Hepatocyte (in vitro differentiated cells): ENCODE measurements at regions not wholly inside any gene's neighbourhood (a gene's known extent, or its start where the extent isn't known, plus 50 kb on each side); places are given as distances from the start of the nearest gene placed in this dataset.

ENCODE experiments used
- DNase-seq: peaks from one replicate; pipeline ENCODE4 v3.0.0-alpha.2; 2016; ENCODE audit warnings: low spot score
- H2AFZ ChIP-seq: fragments of 200-600 bp; sonication (generic); 2 replicates; pipeline ENCODE4 v1.6.0; 2016; ENCODE audit warnings: antibody characterized with exemption, mild to moderate bottlenecking
- H3K27ac ChIP-seq: fragments of 200-600 bp; sonication (generic); 2 replicates; pipeline ENCODE4 v1.5.1; 2016; ENCODE audit warnings: mild to moderate bottlenecking
- H3K27me3 ChIP-seq: fragments of 200-600 bp; sonication (generic); 2 replicates; pipeline ENCODE4 v1.6.1; 2016
- H3K36me3 ChIP-seq: fragments of 200-600 bp; sonication (generic); replicated peaks from 2 replicates; pipeline ENCODE4 v1.5.1; 2016; ENCODE audit warnings: low read depth; ENCODE audit not compliant: insufficient read depth
- H3K4me1 ChIP-seq: fragments of 200-600 bp; sonication (generic); 2 replicates; pipeline ENCODE4 v1.5.1; 2016; ENCODE audit warnings: mild to moderate bottlenecking, moderate library complexity; ENCODE audit not compliant: insufficient read depth
- H3K4me2 ChIP-seq: fragments of 200-600 bp; sonication (generic); 2 replicates; pipeline ENCODE4 v1.6.0; 2016
- H3K4me3 ChIP-seq: fragments of 200-600 bp; sonication (generic); 2 replicates; pipeline ENCODE4 v1.5.1; 2016; ENCODE audit warnings: mild to moderate bottlenecking
- H3K79me2 ChIP-seq: fragments of 200-600 bp; sonication (generic); 2 replicates; pipeline ENCODE4 v1.6.0; 2017; ENCODE audit warnings: mild to moderate bottlenecking
- H3K9me2 ChIP-seq: fragments of 200-600 bp; sonication (generic); replicated peaks from 2 replicates; pipeline ENCODE4 v1.6.0; 2017; ENCODE audit warnings: mild to moderate bottlenecking; ENCODE audit not compliant: insufficient read depth
- H3K9me3 ChIP-seq: fragments of 200-600 bp; sonication (generic); 2 replicates; pipeline ENCODE4 v1.5.1; 2016; ENCODE audit warnings: low read depth, mild to moderate bottlenecking
- H4K20me1 ChIP-seq: fragments of 200-600 bp; sonication (generic); 2 replicates; pipeline ENCODE4 v1.6.0; 2016; ENCODE audit warnings: mild to moderate bottlenecking; ENCODE audit not compliant: insufficient read depth, poor library complexity, severe bottlenecking
- EZH2 ChIP-seq: fragments of 200-600 bp; sonication (generic); IDR thresholded peaks from 2 replicates; pipeline ENCODE4 v1.6.1; 2016; ENCODE audit warnings: antibody characterized with exemption, mild to moderate bottlenecking, borderline replicate concordance
- EZH2phosphoT487 ChIP-seq: fragments of 200-600 bp; sonication (generic); IDR thresholded peaks from one replicate; pipeline ENCODE4 v1.6.1; 2018; ENCODE audit warnings: antibody characterized with exemption, mild to moderate bottlenecking, low read depth, moderate library complexity; ENCODE audit not compliant: unreplicated experiment, severe bottlenecking
- WGBS: methylation state at CpG from one replicate; pipeline ENCODE4 v1.1.6; 2016; ENCODE audit warnings: low lambda C conversion rate; ENCODE audit errors: missing lambda C conversion rate; 5-methylcytosine and 5-hydroxymethylcytosine counted together
- TF ChIP-seq, protein P1 (sequence below): fragments of 200-600 bp; sonication (generic); IDR thresholded peaks from 2 replicates; pipeline ENCODE4 v1.5.1; 2016; ENCODE audit warnings: antibody characterized with exemption, mild to moderate bottlenecking; ENCODE audit not compliant: poor library complexity

DNA sequence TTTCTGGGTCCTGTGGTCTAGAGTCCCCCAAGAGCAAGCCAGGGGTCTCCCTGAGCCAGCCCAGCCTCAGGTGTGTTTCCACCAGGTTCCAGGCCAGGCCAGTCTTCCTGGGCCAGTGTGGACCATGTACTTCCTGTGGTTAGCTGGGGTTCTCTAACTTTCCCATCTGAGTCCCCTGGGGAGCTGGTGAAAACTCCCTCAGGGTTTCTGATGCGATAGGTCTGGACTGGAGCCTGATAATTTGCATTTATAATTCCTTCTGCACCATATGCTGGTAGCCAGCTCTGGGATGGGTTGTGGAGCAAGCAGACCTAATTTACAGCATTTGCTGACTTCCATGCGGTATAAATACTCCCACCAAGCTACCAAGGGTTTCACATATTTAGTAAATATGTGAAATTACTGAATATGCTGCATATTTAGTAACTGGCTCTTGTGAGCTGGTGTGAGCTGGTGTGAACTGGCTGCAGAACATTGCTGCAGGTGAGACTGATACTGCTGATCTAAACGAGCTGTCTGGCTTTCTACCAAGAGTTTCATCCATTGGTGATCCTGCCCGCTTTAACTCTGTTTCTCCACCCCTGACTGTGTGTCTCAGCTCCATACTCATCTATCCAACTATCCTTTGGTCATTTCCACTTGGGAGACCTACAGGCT lies 62.6 kb downstream of the RIN2 start:
- no peak for DNase-seq
- Histone ChIP-seq H3K4me3 (no peak overlapping the region), H3K27me3 (no peaks in the 10 kb centered on the region), H3K9me3 (no peaks in the 10 kb centered on the region), H3K4me2 (no peak overlapping the region), H3K9me2 (no peaks in the 10 kb centered on the region), H3K79me2 (no peaks in the 10 kb centered on the region), H4K20me1 (no peaks in the 10 kb centered on the region), H3K36me3 (no peaks in the 10 kb centered on the region), H3K27ac (no peak overlapping the region), H2AFZ (no peak overlapping the region), H3K4me1 (no peaks in the 10 kb centered on the region)
- 92% methylated on average over 4 of the region's 4 CpGs for WGBS
- no peak for TF ChIP-seq EZH2phosphoT487
- no peak for TF ChIP-seq EZH2
- TF ChIP-seq, protein P1, sequence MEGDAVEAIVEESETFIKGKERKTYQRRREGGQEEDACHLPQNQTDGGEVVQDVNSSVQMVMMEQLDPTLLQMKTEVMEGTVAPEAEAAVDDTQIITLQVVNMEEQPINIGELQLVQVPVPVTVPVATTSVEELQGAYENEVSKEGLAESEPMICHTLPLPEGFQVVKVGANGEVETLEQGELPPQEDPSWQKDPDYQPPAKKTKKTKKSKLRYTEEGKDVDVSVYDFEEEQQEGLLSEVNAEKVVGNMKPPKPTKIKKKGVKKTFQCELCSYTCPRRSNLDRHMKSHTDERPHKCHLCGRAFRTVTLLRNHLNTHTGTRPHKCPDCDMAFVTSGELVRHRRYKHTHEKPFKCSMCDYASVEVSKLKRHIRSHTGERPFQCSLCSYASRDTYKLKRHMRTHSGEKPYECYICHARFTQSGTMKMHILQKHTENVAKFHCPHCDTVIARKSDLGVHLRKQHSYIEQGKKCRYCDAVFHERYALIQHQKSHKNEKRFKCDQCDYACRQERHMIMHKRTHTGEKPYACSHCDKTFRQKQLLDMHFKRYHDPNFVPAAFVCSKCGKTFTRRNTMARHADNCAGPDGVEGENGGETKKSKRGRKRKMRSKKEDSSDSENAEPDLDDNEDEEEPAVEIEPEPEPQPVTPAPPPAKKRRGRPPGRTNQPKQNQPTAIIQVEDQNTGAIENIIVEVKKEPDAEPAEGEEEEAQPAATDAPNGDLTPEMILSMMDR, result no peak

DNA sequence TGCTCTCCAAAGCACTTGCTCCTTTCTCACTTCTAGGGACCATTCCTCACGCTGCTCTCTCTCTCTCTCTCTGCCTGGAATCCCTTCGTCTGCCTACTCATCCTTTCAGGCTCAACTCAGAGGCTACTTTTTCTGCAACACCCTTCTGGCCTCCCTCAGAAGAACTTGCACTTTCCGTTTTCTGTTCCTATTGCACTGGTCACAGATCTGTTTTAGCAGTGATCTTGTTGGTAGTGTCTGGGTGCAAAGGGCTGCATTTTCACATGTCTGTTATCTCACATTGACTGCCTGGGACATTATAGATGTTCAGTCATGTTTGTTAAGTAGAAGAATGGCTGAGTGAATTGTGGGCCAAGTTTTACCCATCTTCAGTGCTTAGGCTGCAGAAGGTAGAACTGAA lies 63.5 kb downstream of the RIN2 start:
- WGBS, result 92% methylated on average over 3 of the region's 3 CpGs
- Histone ChIP-seq H3K36me3 (no peaks in the 10 kb centered on the region), H3K9me3 (no peaks in the 10 kb centered on the region), H4K20me1 (no peaks in the 10 kb centered on the region), H3K4me1 (no peaks in the 10 kb centered on the region), H3K27ac (no peak overlapping the region), H3K27me3 (no peaks in the 10 kb centered on the region), H3K79me2 (no peaks in the 10 kb centered on the region), H2AFZ (no peak overlapping the region), H3K4me3 (no peak overlapping the region), H3K9me2 (no peaks in the 10 kb centered on the region), H3K4me2 (no peak overlapping the region)
- DNase-seq, result no peak
- no peak for TF ChIP-seq EZH2
- no peak for TF ChIP-seq EZH2phosphoT487
- TF ChIP-seq, protein P1, result no peak

DNA sequence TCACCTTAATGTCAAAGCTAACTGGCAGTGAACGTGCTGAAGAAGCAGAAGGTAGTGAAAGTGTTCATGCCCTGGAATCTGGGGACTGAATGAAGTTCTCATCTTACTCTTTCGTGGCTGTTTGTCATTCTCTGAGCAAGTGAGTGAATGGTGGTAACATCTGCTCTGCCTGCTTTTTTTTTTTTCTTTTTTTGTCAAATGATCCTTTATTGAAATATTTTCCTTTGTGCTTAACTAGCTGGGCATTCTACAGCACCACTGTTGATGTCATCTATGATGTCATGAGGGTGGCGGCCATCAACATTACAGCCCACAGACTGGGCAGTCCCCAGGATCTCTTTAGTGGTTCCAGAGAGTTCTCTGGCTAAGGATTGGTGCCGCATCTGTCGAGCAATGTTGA lies 65.2 kb downstream of the RIN2 start:
- no peak for DNase-seq
- Histone ChIP-seq H3K27me3 (no peaks in the 10 kb centered on the region), H4K20me1 (no peaks in the 10 kb centered on the region), H3K9me2 (no peaks in the 10 kb centered on the region), H3K4me3 (no peak overlapping the region), H3K4me2 (no peak overlapping the region), H3K79me2 (no peaks in the 10 kb centered on the region), H3K9me3 (no peaks in the 10 kb centered on the region), H3K4me1 (no peaks in the 10 kb centered on the region), H3K36me3 (no peaks in the 10 kb centered on the region), H2AFZ (no peak overlapping the region), H3K27ac (no peak overlapping the region)
- TF ChIP-seq, protein P1, result no peak
- TF ChIP-seq EZH2phosphoT487 (no peak), EZH2 (no peak)
- WGBS, result 99% methylated on average over 5 of the region's 5 CpGs

DNA sequence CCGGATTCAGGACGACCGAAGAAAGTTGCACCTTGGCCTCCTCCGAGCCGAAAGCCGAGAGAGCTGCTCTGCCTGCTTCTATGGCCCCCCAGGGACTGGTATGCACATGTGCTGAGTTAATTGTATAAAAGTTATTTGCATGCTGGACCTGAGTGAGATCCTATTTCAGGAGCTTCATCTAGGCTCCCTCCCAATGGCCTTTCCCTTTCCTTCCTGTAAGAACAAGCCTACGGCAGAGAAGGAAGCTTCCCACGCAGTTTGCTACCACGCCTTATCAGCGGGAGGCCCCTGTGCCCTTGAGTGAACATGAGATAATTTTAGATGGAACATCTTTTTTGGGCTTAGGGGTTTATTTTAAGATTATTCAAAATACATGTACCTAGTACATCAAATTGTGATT lies 65.9 kb downstream of the RIN2 start:
- H3K4me1 ChIP-seq, result no peaks in the 10 kb centered on the region
- TF ChIP-seq, protein P1, result no peak
- no peak for TF ChIP-seq EZH2
- TF ChIP-seq EZH2phosphoT487, result no peak
- H4K20me1 ChIP-seq, result no peaks in the 10 kb centered on the region

More for the DNA sequence above, 65.9 kb downstream of the RIN2 start:
- Histone ChIP-seq H3K9me3 (no peaks in the 10 kb centered on the region), H3K4me3 (no peak overlapping the region), H3K79me2 (no peaks in the 10 kb centered on the region), H2AFZ (no peak overlapping the region), H3K27ac (no peak overlapping the region), H3K9me2 (no peaks in the 10 kb centered on the region), H3K36me3 (no peaks in the 10 kb centered on the region), H3K4me2 (no peak overlapping the region), H3K27me3 (no peaks in the 10 kb centered on the region)
- no peak for DNase-seq
- WGBS, result 90% methylated on average over 10 of the region's 10 CpGs
